IMR-90 (cell line): ENCODE measurements at regions not wholly inside any gene's neighbourhood (a gene's known extent, or its start where the extent isn't known, plus 50 kb on each side); places are given as distances from the start of the nearest gene placed in this dataset.

Experiments used
- BHLHE40 ChIP-seq: fragments of 150-350 bp; IDR thresholded peaks from 2 replicates; pipeline ENCODE4 v1.6.1; 2016; ENCODE audit warnings: mild to moderate bottlenecking, low read depth, low read length
- CHD1 ChIP-seq: IDR thresholded peaks from 2 replicates; pipeline ENCODE4 v1.6.1; 2012; ENCODE audit warnings: low read depth, low read length, improper control_type of control experiment
- MAZ ChIP-seq: IDR thresholded peaks from 2 replicates; pipeline ENCODE4 v1.6.1; 2012; ENCODE audit warnings: low read depth, mild to moderate bottlenecking, low read length, improper control_type of control experiment, moderate library complexity, borderline replicate concordance
- MXI1 ChIP-seq: IDR thresholded peaks from 2 replicates; pipeline ENCODE4 v1.6.1; 2012; ENCODE audit warnings: low read depth, mild to moderate bottlenecking, low read length, moderate library complexity, borderline replicate concordance
- POLR2A ChIP-seq: IDR thresholded peaks from 2 replicates; pipeline ENCODE4 v1.6.1; 2012; ENCODE audit warnings: mild to moderate bottlenecking, low read depth, low read length
- RAD21 ChIP-seq: IDR thresholded peaks from 2 replicates; pipeline ENCODE4 v1.6.1; 2012; ENCODE audit warnings: low read length, improper control_type of control experiment
- RFX5 ChIP-seq: IDR thresholded peaks from 2 replicates; pipeline ENCODE4 v1.8.0; 2012; ENCODE audit warnings: low read depth, mild to moderate bottlenecking, low read length, moderate library complexity
- SMC3 ChIP-seq: fragments of 150-350 bp; IDR thresholded peaks from 2 replicates; pipeline ENCODE4 v1.6.1; 2016; ENCODE audit warnings: low read depth, mild to moderate bottlenecking, antibody characterized with exemption, low read length, moderate library complexity
- USF2 ChIP-seq: fragments of 150-350 bp; IDR thresholded peaks from 2 replicates; pipeline ENCODE4 v1.6.1; 2017; ENCODE audit warnings: mild to moderate bottlenecking, antibody characterized with exemption, low read length, low read depth
- TF ChIP-seq, protein P1 (sequence below): conservative IDR thresholded peaks from 2 replicates; pipeline ENCODE4 v1.5.1; 2012; ENCODE audit warnings: mild to moderate bottlenecking, low read depth, low read length, improper control_type of control experiment

DNA sequence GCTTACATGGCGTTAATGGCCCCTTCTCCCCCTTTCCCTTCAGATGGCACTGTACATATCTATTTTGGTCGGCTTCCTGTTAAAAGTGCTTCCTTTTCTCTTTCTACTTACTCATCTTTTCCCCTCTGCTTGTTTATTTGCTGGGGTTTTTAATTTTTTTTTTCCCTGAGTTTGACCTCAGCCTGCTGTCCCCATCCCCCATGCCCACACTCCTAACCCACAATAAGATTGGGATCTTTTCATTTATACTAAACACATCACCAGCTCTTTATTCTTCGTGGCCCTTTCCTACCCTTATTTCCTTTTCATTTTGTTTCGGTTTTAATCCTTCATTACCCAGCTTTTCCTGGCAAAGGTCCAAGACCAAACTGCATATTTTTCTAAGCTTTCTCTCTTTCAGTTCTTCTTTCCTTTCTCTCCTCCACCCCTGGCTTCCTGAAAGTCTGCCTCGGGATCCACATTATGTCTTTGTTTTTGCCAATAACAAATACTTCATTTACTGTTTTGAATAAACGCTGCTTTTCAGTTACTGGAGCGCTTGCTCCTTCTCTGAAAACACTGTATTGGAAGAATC is 152.0 kb upstream of the USP9X start:
- TF ChIP-seq, protein P1, sequence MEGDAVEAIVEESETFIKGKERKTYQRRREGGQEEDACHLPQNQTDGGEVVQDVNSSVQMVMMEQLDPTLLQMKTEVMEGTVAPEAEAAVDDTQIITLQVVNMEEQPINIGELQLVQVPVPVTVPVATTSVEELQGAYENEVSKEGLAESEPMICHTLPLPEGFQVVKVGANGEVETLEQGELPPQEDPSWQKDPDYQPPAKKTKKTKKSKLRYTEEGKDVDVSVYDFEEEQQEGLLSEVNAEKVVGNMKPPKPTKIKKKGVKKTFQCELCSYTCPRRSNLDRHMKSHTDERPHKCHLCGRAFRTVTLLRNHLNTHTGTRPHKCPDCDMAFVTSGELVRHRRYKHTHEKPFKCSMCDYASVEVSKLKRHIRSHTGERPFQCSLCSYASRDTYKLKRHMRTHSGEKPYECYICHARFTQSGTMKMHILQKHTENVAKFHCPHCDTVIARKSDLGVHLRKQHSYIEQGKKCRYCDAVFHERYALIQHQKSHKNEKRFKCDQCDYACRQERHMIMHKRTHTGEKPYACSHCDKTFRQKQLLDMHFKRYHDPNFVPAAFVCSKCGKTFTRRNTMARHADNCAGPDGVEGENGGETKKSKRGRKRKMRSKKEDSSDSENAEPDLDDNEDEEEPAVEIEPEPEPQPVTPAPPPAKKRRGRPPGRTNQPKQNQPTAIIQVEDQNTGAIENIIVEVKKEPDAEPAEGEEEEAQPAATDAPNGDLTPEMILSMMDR: no peak
- TF ChIP-seq CHD1 (no peak), POLR2A (no peak), MXI1 (no peak), USF2 (no peak), BHLHE40 (no peak), RFX5 (no peak), SMC3 (no peak), RAD21 (no peak), MAZ (no peak)
